ENCODE measurements at regions not wholly inside any gene's neighbourhood (a gene's known extent, or its start where the extent isn't known, plus 50 kb on each side); places are given as distances from the start of the nearest gene placed in this dataset.
"Not testable (repeated sequence)": the region's sequence is repeated elsewhere in the genome, so short reads cannot be mapped to it uniquely, and the experiment has no call there.

GRCh38 chr14:105739331-105740102 is 213.1 kb downstream of the TMEM121 start:
- DNase-seq (ENCODE audit: extremely low spot score, unreplicated experiment), result peak; percentile 74
- no peak for TF ChIP-seq CTCF (IDR thresholded peaks at IDR 0.05)
- H3K36me3 Mint-ChIP-seq (ENCODE audit: unreplicated experiment), result no peaks in the 10 kb centered on the region
- H3K27me3 Mint-ChIP-seq (ENCODE audit: unreplicated experiment), result no peaks in the 10 kb centered on the region
- no peak overlapping the region for H3K27ac Mint-ChIP-seq (ENCODE audit: unreplicated experiment)
- no peak overlapping the region for H3K4me3 Mint-ChIP-seq (ENCODE audit: unreplicated experiment)
- no peaks in the 10 kb centered on the region for H3K4me1 Mint-ChIP-seq (ENCODE audit: unreplicated experiment)
- peaks cover 3% of the 10 kb centered on the region for H3K9me3 Mint-ChIP-seq (ENCODE audit: unreplicated experiment)

GRCh38 chr14:105740272-105740671 is 213.9 kb downstream of the TMEM121 start:
- not testable (repeated sequence) for H3K4me1 Mint-ChIP-seq (ENCODE audit: unreplicated experiment); H3K4me3 Mint-ChIP-seq (ENCODE audit: unreplicated experiment); H3K9me3 Mint-ChIP-seq (ENCODE audit: unreplicated experiment); H3K27me3 Mint-ChIP-seq (ENCODE audit: unreplicated experiment); H3K27ac Mint-ChIP-seq (ENCODE audit: unreplicated experiment); H3K36me3 Mint-ChIP-seq (ENCODE audit: unreplicated experiment)
- DNase-seq (ENCODE audit: extremely low spot score, unreplicated experiment), result peak; percentile 76

- DNase-seq (ENCODE audit: extremely low spot score, unreplicated experiment); H3K36me3 Mint-ChIP-seq (ENCODE audit: unreplicated experiment); H3K9me3 Mint-ChIP-seq (ENCODE audit: unreplicated experiment); H3K4me3 Mint-ChIP-seq (ENCODE audit: unreplicated experiment); H3K27ac Mint-ChIP-seq (ENCODE audit: unreplicated experiment); H3K27me3 Mint-ChIP-seq (ENCODE audit: unreplicated experiment); H3K4me1 Mint-ChIP-seq (ENCODE audit: unreplicated experiment): not testable (repeated sequence)
Observed at GRCh38 chr14:105740961-105741360, 214.6 kb downstream of the TMEM121 start.

- H3K27me3 Mint-ChIP-seq (ENCODE audit: unreplicated experiment); H3K4me3 Mint-ChIP-seq (ENCODE audit: unreplicated experiment); H3K36me3 Mint-ChIP-seq (ENCODE audit: unreplicated experiment); H3K4me1 Mint-ChIP-seq (ENCODE audit: unreplicated experiment); H3K27ac Mint-ChIP-seq (ENCODE audit: unreplicated experiment); H3K9me3 Mint-ChIP-seq (ENCODE audit: unreplicated experiment): not testable (repeated sequence)
- peak; percentile 80 for DNase-seq (ENCODE audit: extremely low spot score, unreplicated experiment)
Observed at GRCh38 chr14:105741707-105742530, 215.5 kb downstream of the TMEM121 start.

GRCh38 chr14:105742531-105742848 is 216.1 kb downstream of the TMEM121 start:
- Mint-ChIP-seq H3K4me1 (ENCODE audit: unreplicated experiment) (no peaks in the 10 kb centered on the region), H3K9me3 (ENCODE audit: unreplicated experiment) (peaks cover 3% of the 10 kb centered on the region), H3K27ac (ENCODE audit: unreplicated experiment) (no peak overlapping the region), H3K4me3 (ENCODE audit: unreplicated experiment) (no peak overlapping the region), H3K27me3 (ENCODE audit: unreplicated experiment) (no peaks in the 10 kb centered on the region), H3K36me3 (ENCODE audit: unreplicated experiment) (no peaks in the 10 kb centered on the region)
- peak; percentile 75 for DNase-seq (ENCODE audit: extremely low spot score, unreplicated experiment)
- no peak for TF ChIP-seq CTCF (IDR thresholded peaks at IDR 0.05)

- not testable (repeated sequence) for H3K9me3 Mint-ChIP-seq (ENCODE audit: unreplicated experiment); H3K36me3 Mint-ChIP-seq (ENCODE audit: unreplicated experiment); H3K4me1 Mint-ChIP-seq (ENCODE audit: unreplicated experiment); H3K27me3 Mint-ChIP-seq (ENCODE audit: unreplicated experiment); H3K27ac Mint-ChIP-seq (ENCODE audit: unreplicated experiment); H3K4me3 Mint-ChIP-seq (ENCODE audit: unreplicated experiment)
- peak; percentile 80 for DNase-seq (ENCODE audit: extremely low spot score, unreplicated experiment)
Observed at GRCh38 chr14:105742904-105743701, 216.7 kb downstream of the TMEM121 start.

GRCh38 chr14:105744213-105744787 is 217.9 kb downstream of the TMEM121 start:
- H3K4me1 Mint-ChIP-seq (ENCODE audit: unreplicated experiment); H3K36me3 Mint-ChIP-seq (ENCODE audit: unreplicated experiment); H3K27me3 Mint-ChIP-seq (ENCODE audit: unreplicated experiment); H3K9me3 Mint-ChIP-seq (ENCODE audit: unreplicated experiment); DNase-seq (ENCODE audit: extremely low spot score, unreplicated experiment); H3K27ac Mint-ChIP-seq (ENCODE audit: unreplicated experiment); H3K4me3 Mint-ChIP-seq (ENCODE audit: unreplicated experiment): not testable (repeated sequence)

Data from osteocyte (in vitro differentiated cells).